SHP77 treated with DMSO at 0.1 percent for 48 hours (cell line): ENCODE measurements at regions not wholly inside any gene's neighbourhood (a gene's known extent, or its start where the extent isn't known, plus 50 kb on each side); places are given as distances from the start of the nearest gene placed in this dataset.
"Not testable (repeated sequence)": the region's sequence is repeated elsewhere in the genome, so short reads cannot be mapped to it uniquely, and the experiment has no call there.

ENCODE experiments used
- DNase-seq: peaks from one replicate; lab custom pipeline; 2025; lab: John Stamatoyannopoulos, UW

GRCh38 chr14:106197264-106197663, 670.9 kb downstream of the TMEM121 start:
- not testable (repeated sequence) for DNase-seq

DNA sequence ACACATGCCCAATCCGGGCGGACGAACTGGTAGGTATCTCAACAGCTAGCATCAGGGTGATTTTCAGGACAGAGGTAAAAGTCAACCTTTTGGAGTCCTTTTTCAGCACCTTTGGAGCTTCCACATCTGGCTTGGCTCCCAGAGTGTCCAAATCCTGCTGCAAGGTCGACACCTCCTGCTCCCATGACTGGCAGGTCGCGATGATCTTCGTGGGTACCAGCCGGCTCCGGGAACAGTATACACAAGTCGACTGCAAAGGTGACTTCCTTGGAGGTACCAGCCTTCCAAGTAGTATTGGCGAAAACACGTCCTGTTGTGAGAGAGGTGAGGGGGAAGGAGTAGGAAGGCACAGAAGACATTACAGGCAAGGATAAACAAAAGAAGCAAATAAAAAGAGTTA, 672.7 kb downstream of the TMEM121 start:
- DNase-seq, result no peak

DNA sequence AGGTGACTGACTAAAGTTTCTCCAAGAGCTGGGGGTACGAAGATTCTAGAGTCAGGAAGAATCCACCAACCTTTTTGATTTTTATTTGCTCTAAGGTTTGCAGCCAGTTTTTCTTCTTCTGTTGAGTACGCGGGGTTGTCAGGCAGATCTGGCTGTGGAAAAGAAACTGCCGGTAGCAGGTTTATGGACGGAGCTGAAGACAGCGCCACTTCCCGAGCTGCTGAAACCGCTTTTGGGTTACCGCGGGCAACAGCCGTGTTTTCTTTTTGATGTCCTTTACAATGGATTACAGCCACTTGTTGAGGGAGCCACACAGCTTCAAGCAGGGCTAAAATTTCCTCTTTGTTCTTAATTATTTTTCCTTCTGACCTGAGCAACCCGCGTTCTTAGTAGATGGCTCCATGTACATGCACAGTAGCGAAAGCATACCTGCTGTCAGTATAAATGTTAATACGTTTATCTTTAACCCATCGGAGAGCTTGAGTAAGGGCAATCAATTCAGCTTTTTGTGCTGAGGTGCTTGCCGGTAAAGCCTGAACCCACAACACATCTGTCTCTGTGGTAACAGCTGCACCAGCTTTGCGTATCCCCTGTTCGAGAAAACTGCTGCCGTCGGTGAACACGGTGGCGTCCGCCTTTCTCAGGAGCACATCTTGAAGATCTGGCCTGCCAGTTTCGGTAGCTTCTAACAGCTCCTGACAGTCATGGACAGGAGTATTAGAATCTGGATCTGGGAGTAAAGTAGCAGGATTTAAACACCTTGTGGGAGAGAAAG, 674.3 kb downstream of the TMEM121 start:
- DNase-seq, result no peak

DNA sequence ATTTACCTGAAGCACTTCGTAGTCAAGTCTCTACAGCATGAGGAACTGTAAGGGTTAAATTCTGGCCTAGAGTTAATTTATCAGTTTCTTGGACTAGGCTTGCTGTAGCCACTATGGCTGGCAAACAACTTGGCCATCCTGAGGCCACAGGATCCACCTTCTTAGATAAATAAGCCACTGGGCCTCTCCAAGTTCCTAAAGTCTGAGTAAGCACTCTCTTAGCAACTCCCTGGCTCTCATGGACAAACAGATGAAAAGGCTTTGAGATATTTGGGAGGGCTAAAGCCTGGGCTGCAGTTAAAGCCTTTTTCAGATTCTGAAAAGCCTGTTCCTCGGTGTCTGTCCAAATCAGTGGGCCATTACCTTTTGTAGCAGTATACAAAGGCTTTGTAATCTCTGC, 675.0 kb downstream of the TMEM121 start:
- no peak for DNase-seq

DNA sequence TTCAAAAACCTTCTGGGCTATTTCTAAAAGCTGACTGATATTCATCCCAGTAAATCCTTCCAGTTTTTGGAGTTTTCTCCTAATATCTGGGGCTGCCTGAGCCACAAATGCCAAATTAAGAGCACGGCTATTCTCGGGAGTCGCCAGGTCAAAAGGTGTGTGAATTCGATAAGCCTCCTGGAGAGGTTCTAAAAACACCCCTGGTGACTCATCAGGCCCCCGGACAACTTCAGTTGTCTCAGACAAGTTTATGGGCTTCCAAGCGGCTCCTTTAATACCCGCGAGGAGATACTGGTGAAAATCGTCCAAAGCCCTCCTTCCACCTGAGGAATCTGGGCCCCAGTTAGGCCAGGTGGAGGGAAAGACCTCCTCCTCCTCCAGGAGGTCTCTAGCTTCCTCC, 677.1 kb downstream of the TMEM121 start:
- DNase-seq, result no peak

- no peak for DNase-seq
Measured at GRCh38 chr14:106204063-106204462, 677.7 kb downstream of the TMEM121 start.

- DNase-seq, result no peak
Measured at GRCh38 chr14:106207316-106207715, 680.9 kb downstream of the TMEM121 start.

GRCh38 chr14:106208794-106209193, 682.4 kb downstream of the TMEM121 start:
- no peak for DNase-seq

GRCh38 chr14:106209755-106210154, 683.4 kb downstream of the TMEM121 start:
- no peak for DNase-seq

GRCh38 chr14:106210650-106211049, 684.3 kb downstream of the TMEM121 start:
- DNase-seq, result no peak

DNA sequence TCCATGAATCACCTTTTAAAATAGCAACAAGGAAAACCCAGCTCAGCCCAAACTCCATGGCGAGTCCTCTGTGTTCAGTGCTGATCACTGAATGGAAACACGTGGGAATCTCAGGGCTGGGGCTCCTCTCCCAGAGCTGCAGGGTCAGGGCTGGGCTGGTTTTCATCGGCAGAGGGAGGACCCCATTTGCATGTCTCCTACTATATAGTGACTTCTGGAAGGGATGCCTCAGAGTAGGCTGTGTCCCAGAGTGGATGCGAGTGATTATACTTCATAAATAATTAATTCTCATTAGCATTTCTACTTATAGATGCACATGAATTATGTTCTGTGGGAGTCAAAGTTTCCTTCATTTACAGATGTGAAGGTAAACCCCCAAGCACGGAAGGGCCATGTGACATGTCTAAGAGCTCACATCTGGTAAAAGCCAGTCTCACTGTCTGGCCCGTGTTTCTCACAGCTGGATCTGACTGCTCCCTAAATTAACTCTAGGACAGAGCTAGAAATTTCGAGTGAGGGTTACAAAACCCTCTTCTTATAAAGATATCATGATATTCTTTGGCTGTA, 685.0 kb downstream of the TMEM121 start:
- DNase-seq, result no peak

GRCh38 chr14:106215229-106215628, 688.8 kb downstream of the TMEM121 start:
- DNase-seq, result no peak

DNA sequence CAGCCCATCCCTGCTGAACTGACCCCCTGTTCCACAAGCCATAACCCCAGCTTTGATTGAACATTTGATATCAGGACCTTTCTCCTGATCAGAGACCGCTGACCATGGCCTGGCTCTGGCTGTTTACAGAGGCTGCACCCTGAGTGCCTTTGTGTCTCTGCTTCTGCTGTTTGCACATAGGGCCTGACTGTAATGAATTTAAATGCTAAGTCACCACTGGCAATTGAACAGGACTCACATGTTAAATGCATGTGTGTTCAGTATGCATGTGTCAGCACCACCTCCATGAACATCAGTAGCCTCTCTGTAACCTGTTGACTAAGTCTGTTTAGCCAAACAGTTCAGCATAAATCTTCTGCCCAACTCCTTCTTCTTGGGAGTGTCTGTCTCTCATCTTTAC, 690.3 kb downstream of the TMEM121 start:
- no peak for DNase-seq

DNA sequence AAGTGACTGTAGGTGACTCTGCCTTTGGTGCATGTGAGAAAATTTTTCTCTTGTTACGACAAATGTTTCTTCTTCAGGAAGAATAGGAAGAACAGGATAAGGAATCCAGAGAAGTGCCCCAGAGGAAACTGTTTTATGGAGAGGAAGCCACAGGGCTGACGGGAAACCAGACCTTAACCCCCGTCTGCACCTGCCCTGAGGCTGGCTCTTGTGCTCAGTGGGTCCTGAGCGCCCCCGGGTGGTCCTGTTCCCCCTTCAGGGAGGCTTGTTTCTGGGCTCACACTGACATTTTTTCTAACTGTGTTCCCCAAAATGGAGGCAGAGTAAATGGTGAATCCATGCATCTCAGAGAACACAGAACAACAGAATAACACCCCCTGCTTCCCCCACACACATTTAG, 691.8 kb downstream of the TMEM121 start:
- DNase-seq, result no peak

- no peak for DNase-seq
Measured at GRCh38 chr14:106222311-106222710, 695.9 kb downstream of the TMEM121 start.

- DNase-seq, result no peak
Measured at GRCh38 chr14:106222731-106223130, 696.3 kb downstream of the TMEM121 start.

- DNase-seq, result no peak
Measured at GRCh38 chr14:106227793-106228192, 701.4 kb downstream of the TMEM121 start.

DNA sequence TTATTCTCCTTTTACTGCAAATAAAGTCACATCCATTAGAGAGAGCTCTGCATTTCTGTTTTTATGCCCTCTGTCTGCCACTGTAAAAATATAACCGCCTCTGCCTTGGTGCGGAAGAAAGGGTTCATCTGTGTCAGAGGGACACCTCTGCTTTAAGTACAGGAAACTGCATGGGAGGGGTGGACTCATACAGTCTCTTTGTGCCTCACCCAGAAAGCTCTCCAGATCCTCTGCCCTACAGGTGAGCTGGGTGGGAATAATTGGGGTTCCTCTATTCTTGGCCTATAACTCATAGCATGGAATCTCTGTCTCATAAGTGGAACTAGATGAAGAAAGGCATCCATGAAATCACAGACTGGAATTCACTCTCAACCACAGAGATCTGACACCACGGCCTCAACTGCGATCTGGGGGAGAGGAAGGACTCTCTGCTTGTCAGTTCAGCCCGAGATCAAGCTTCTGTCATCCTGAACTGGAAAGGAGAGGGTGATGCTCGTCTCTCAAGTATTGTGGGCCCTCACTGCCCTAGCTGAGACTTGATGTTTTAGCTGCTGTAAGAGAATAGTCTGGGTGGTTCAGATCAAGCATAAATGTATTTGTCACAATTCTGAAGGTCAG, 702.3 kb downstream of the TMEM121 start:
- no peak for DNase-seq

GRCh38 chr14:106230071-106230470, 703.7 kb downstream of the TMEM121 start:
- no peak for DNase-seq

DNA sequence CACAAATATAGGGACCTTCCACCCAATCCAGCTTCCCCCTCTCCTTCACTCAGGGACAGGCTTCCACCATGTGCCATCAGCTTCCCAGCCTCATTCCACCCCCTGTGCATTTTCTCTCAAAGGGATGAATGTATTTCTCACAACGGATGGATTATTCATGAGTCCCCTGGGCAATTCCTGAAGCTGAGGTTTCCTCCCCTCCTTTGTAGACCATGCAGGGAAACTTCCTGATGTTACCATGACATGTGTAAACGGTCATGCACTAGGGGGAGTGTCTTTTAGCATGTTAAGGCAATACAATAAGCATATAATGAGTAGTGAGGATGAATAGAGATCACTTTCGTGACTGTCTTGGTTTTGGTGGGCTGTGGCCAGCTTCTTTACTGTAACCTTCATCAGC, 706.8 kb downstream of the TMEM121 start:
- not testable (repeated sequence) for DNase-seq

DNA sequence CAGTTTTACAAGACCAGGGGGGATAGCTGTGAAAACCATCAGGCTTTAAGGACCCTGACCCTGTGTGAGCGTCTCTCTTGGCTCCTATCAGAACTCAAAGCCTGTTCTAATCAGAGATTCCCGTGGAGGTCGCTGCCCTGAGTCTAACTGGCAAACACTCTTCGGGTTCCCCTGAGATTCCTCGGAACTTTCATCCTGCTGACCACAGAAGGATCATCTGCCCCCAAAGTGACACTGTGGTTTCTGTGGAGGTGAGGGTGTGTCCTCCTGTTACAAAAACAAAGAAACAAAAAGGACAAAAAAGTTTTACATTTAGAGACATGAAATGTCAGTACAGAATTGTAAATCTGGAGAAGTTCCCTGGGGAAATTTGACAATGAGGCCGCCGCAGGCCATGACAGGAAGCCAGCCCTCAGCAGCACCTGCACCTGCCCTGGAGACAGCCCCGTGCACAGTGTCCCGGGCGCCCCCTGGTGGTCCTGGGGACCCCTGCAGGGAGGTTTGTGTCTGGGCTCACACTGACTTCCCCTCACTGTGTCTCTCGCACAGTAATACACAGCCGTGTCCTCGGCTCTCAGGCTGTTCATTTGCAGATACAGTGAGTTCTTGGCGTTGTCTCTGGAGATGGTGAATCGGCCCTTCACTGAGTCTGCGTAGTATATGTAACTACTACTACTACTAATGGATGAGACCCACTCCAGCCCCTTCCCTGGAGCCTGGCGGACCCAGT, 708.3 kb downstream of the TMEM121 start:
- DNase-seq, result not testable (repeated sequence)

DNA sequence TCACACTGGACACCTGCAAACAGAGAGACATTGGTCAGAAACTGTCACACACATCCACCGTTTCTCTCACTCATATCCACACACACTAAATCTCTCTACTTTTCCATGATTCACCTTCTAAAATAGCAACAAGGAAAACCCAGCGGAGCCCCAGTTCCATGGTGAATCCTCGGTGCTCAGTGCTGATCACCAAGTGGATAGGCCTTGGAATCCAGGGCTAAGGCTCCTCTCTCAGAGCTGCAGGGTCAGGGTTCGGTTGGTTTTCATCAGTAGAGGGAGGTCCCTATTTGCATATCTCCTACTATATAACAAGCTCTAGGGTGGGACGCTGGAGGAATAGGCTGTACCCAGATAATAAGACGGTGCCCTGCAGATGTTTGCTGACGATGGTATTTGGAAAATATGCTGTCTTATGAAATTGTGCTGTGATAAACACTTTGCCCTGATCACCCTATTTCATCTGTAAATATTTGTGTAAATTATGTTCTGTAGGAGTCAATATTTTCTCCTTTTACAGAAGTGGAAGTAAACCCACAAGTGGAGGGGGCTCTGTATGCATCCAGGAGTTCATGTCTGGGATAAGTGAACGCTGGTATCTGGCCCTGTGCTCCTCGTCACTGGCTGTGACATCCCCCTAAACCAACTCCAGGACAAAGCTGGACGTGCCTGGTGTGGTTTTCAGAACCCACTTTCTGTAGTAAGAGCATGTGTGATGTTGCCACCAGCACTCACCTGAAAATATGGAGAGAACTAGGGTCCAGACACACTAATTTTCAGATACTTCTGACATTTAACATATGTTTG, 709.2 kb downstream of the TMEM121 start:
- DNase-seq, result no peak
